ENCODE measurements at regions not wholly inside any gene's neighbourhood (a gene's known extent, or its start where the extent isn't known, plus 50 kb on each side); places are given as distances from the start of the nearest gene placed in this dataset.

- TF ChIP-seq CTCF (IDR thresholded peaks at IDR 0.05) (no peak), POLR2A (IDR thresholded peaks at IDR 0.05) (no peak)
These were observed 125.0 kb upstream of the KCNK2 start for GRCh38 chr1:214957330-214958137.

All from adrenal gland (tissue), 5 donors.